Esophagus squamous epithelium (tissue), 5 donors: ENCODE measurements at regions not wholly inside any gene's neighbourhood (a gene's known extent, or its start where the extent isn't known, plus 50 kb on each side); places are given as distances from the start of the nearest gene placed in this dataset.

Source experiments
- DNase-seq: peaks from one replicate; lab custom pipeline; 2025; lab: John Stamatoyannopoulos, UW
- H3K27ac ChIP-seq, 4 donors: fragments of 200-600 bp; sonication (generic); one replicate each; pipeline ENCODE4 v1.5.1; 2016 to 2019; ENCODE audit warnings: mild to moderate bottlenecking in 1 of 4
- H3K27me3 ChIP-seq, 4 donors: fragments of 200-600 bp; sonication (generic); 1 replicate in 3 of 4; 2 replicates in 1 of 4; pipeline versions ENCODE4 v1.5.1 to v1.6.0; 2017 to 2021; ENCODE audit warnings: antibody characterized with exemption in 1 of 4
- H3K36me3 ChIP-seq, 3 donors: fragments of 200-600 bp; sonication (generic); one replicate each; pipeline ENCODE4 v1.5.1; 2016 to 2019
- H3K4me1 ChIP-seq, 3 donors: fragments of 200-600 bp; sonication (generic); one replicate each; pipeline ENCODE4 v1.5.1; 2017 to 2019
- H3K4me3 ChIP-seq, 4 donors: fragments of 200-600 bp; sonication (generic); 1 replicate in 3 of 4; 2 replicates in 1 of 4; pipeline ENCODE4 v1.5.1; 2016 to 2019; ENCODE audit warnings: mild to moderate bottlenecking in 2 of 4, moderate library complexity in 1 of 4
- H3K9me3 ChIP-seq, 3 donors: fragments of 200-600 bp; sonication (generic); one replicate each; pipeline ENCODE4 v1.5.1; 2016 to 2019
- CTCF ChIP-seq, 6 experiments: fragments of 450-650 bp in 4 of 6; fragments of 200-600 bp in 2 of 6; sonication (generic) in 2 of 6; IDR thresholded peaks; one replicate each; pipeline ENCODE4 v1.5.1; 2016 to 2019; ENCODE audit warnings: antibody characterized with exemption in 6 of 6, mild to moderate bottlenecking in 4 of 6, moderate library complexity in 4 of 6
- POLR2A ChIP-seq, 4 donors: fragments of 450-650 bp; IDR thresholded peaks; one replicate each; pipeline ENCODE4 v1.6.1; 2017; ENCODE audit warnings: antibody characterized with exemption in 4 of 4, mild to moderate bottlenecking in 4 of 4, moderate library complexity in 3 of 4
- WGBS, 2 donors: methylation state at CpG; one replicate each; pipeline ENCODE4 v1.1.5; 2018; 5-methylcytosine and 5-hydroxymethylcytosine counted together
- intact Hi-C: fragments of 100-400 bp; cut with DNase I; formaldehyde crosslinking; loops from one replicate; pipeline ENCODE4 v1.15.0; 2022
- donor health status: DM: yes; HTN: yes; CAD: no.

DNA sequence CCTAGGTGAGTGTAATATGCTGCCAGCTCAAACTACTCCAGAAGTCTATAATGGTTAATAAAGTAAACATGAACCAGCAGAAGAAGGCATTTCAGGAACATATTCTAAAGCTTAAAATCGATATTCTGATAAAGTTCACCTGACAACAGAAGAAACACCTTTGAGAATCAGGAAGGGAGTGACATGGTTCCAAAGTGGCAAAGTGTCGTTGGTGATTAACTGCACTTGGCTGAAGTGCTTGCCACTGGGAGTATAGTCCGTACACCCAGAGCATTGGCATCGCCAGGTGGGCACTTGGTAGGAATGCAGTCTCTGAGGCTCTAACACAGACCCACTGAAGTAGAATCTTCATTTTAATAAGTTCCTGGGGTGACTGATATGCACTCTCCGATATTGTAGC is 76.0 kb upstream of the H2AZ1 start:
- no peak overlapping the region for H3K4me3 ChIP-seq
- H3K9me3 ChIP-seq: no peaks in the 10 kb centered on the region
- H3K27ac ChIP-seq: no peak overlapping the region
- intact Hi-C loops: no loop called here
- H3K4me1 ChIP-seq: no peaks in the 10 kb centered on the region
- 75 to 77% methylated on average over 3 to 5 of the region's 5 CpGs for WGBS, 2 donors
- no peak for TF ChIP-seq POLR2A (IDR thresholded peaks at IDR 0.05)
- no peak for TF ChIP-seq CTCF (IDR thresholded peaks at IDR 0.05)
- DNase-seq: no peak
- no peaks in the 10 kb centered on the region for H3K27me3 ChIP-seq
- H3K36me3 ChIP-seq: no peaks in the 10 kb centered on the region

DNA sequence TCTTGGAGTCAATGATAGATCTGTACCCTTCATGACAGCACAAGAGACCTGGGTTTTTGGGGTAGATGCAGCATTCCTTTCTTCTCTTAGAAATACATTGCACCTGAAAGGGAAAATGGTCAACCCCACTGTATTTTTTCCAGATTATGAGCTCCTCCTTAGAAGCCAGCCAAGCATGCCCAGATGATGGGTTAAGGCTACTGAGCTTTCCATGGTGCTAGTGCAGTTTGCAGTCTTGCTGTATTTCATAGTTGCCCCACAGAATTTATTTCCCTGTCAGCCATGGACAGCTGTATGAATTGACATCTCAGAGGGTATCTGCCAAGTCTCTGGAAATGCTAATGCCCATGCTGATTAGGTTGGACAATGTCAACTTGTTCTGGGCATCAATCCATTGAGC is 73.7 kb upstream of the H2AZ1 start:
- H3K9me3 ChIP-seq: no peaks in the 10 kb centered on the region
- intact Hi-C loops: no loop called here
- no peaks in the 10 kb centered on the region for H3K36me3 ChIP-seq
- no peak overlapping the region for H3K4me3 ChIP-seq
- no peaks in the 10 kb centered on the region for H3K27me3 ChIP-seq
- H3K4me1 ChIP-seq: no peaks in the 10 kb centered on the region
- no peak for TF ChIP-seq CTCF (IDR thresholded peaks at IDR 0.05)
- no peak for TF ChIP-seq POLR2A (IDR thresholded peaks at IDR 0.05)
- H3K27ac ChIP-seq: no peak overlapping the region
- DNase-seq: no peak

GRCh38 chr4:100022792-100023222 is 72.7 kb upstream of the H2AZ1 start:
- no peaks in the 10 kb centered on the region for H3K9me3 ChIP-seq
- no peaks in the 10 kb centered on the region for H3K4me1 ChIP-seq
- intact Hi-C loops: no loop called here
- H3K27me3 ChIP-seq: no peaks in the 10 kb centered on the region
- H3K27ac ChIP-seq: no peak overlapping the region
- no peaks in the 10 kb centered on the region for H3K36me3 ChIP-seq
- no peak overlapping the region for H3K4me3 ChIP-seq
- TF ChIP-seq CTCF (IDR thresholded peaks at IDR 0.05) (no peak), POLR2A (IDR thresholded peaks at IDR 0.05) (no peak)
- 42 to 49% methylated on average over 5 of the region's 5 CpGs for WGBS, 2 donors
- DNase-seq: no peak

- WGBS, 2 donors: 82 to 100% methylated on average over 1 of the region's 1 CpG
- no peak for TF ChIP-seq POLR2A (IDR thresholded peaks at IDR 0.05)
- no peak for TF ChIP-seq CTCF (IDR thresholded peaks at IDR 0.05)
These were observed 69.7 kb upstream of the H2AZ1 start for GRCh38 chr4:100019821-100020220.

GRCh38 chr4:100017637-100018310 is 67.7 kb upstream of the H2AZ1 start:
- Histone ChIP-seq H3K27me3 (no peaks in the 10 kb centered on the region), H3K27ac (no peak overlapping the region), H3K36me3 (no peaks in the 10 kb centered on the region), H3K9me3 (no peaks in the 10 kb centered on the region), H3K4me3 (no peak overlapping the region), H3K4me1 (no peaks in the 10 kb centered on the region)
- intact Hi-C loops: no loop called here
- TF ChIP-seq CTCF (IDR thresholded peaks at IDR 0.05) (no peak), POLR2A (IDR thresholded peaks at IDR 0.05) (no peak)
- 41 to 44% methylated on average over 3 of the region's 3 CpGs for WGBS, 2 donors
- no peak for DNase-seq

More at GRCh38 chr4:100019821-100020220, 69.7 kb upstream of the H2AZ1 start:
- Histone ChIP-seq H3K27me3 (no peaks in the 10 kb centered on the region), H3K4me3 (no peak overlapping the region), H3K27ac (no peak overlapping the region), H3K9me3 (no peaks in the 10 kb centered on the region), H3K4me1 (no peaks in the 10 kb centered on the region), H3K36me3 (no peaks in the 10 kb centered on the region)
- intact Hi-C loops: no loop called here
- DNase-seq: no peak
